Thyroid gland (tissue), 4 donors: ENCODE measurements at regions not wholly inside any gene's neighbourhood (a gene's known extent, or its start where the extent isn't known, plus 50 kb on each side); places are given as distances from the start of the nearest gene placed in this dataset.

Source experiments
- CTCF ChIP-seq, 6 experiments: fragments of 200-600 bp in 3 of 6; fragments of 450-650 bp in 3 of 6; sonication (generic) in 3 of 6; IDR thresholded peaks; one replicate each; pipeline ENCODE4 v1.5.1; 2016 to 2019; ENCODE audit warnings: antibody characterized with exemption in 6 of 6, mild to moderate bottlenecking in 2 of 6, inconsistent platforms in 1 of 6, moderate library complexity in 1 of 6
- POLR2A ChIP-seq, 2 donors: fragments of 450-650 bp; IDR thresholded peaks; one replicate each; pipeline ENCODE4 v1.6.1; 2017; ENCODE audit warnings: antibody characterized with exemption in 2 of 2, mild to moderate bottlenecking in 2 of 2, moderate library complexity in 1 of 2

GRCh38 chr2:60158262-60158661, 395.2 kb downstream of the BCL11A start:
- TF ChIP-seq CTCF (IDR thresholded peaks at IDR 0.05) (no peak), POLR2A (IDR thresholded peaks at IDR 0.05) (no peak)
